ENCODE measurements at regions not wholly inside any gene's neighbourhood (a gene's known extent, or its start where the extent isn't known, plus 50 kb on each side); places are given as distances from the start of the nearest gene placed in this dataset.
"Not testable (repeated sequence)": the region's sequence is repeated elsewhere in the genome, so short reads cannot be mapped to it uniquely, and the experiment has no call there.

- no peak for DNase-seq
These were observed 1411.0 kb upstream of the WWC1 start for GRCh38 chr5:166880456-166880855.

- no peak for DNase-seq
These were observed 1409.6 kb upstream of the WWC1 start for GRCh38 chr5:166881802-166882201.

- DNase-seq, result no peak
These were observed 1408.4 kb upstream of the WWC1 start for GRCh38 chr5:166883016-166883415.

GRCh38 chr5:166898166-166898565 is 1393.3 kb upstream of the WWC1 start:
- no peak for DNase-seq

GRCh38 chr5:166899343-166899742 is 1392.1 kb upstream of the WWC1 start:
- DNase-seq, result no peak

- DNase-seq, result no peak
These were observed 1386.9 kb upstream of the WWC1 start for GRCh38 chr5:166904571-166904970.

GRCh38 chr5:166906991-166907713 is 1384.3 kb upstream of the WWC1 start:
- no peak for DNase-seq

GRCh38 chr5:166909040-166909439 is 1382.4 kb upstream of the WWC1 start:
- no peak for DNase-seq

- no peak for DNase-seq
These were observed 1381.5 kb upstream of the WWC1 start for GRCh38 chr5:166909926-166910325.

- DNase-seq, result no peak
These were observed 1380.5 kb upstream of the WWC1 start for GRCh38 chr5:166910995-166911394.

- no peak for DNase-seq
These were observed 1375.4 kb upstream of the WWC1 start for GRCh38 chr5:166916021-166916420.

GRCh38 chr5:166926138-166926537 is 1365.3 kb upstream of the WWC1 start:
- no peak for DNase-seq

GRCh38 chr5:166926806-166927475 is 1364.5 kb upstream of the WWC1 start:
- DNase-seq, result not testable (repeated sequence)

- DNase-seq, result no peak
These were observed 1355.1 kb upstream of the WWC1 start for GRCh38 chr5:166936351-166936750.

GRCh38 chr5:166938071-166938470 is 1353.4 kb upstream of the WWC1 start:
- no peak for DNase-seq

- DNase-seq, result no peak
These were observed 1348.5 kb upstream of the WWC1 start for GRCh38 chr5:166942948-166943347.

GRCh38 chr5:166947045-166947444 is 1344.4 kb upstream of the WWC1 start:
- no peak for DNase-seq

- DNase-seq, result no peak
These were observed 1342.8 kb upstream of the WWC1 start for GRCh38 chr5:166948679-166949078.

- DNase-seq, result no peak
These were observed 1339.4 kb upstream of the WWC1 start for GRCh38 chr5:166952048-166952447.

- no peak for DNase-seq
These were observed 1333.7 kb upstream of the WWC1 start for GRCh38 chr5:166957782-166958181.

- DNase-seq, result no peak
These were observed 1331.7 kb upstream of the WWC1 start for GRCh38 chr5:166959766-166960165.

GRCh38 chr5:166961028-166961427 is 1330.4 kb upstream of the WWC1 start:
- no peak for DNase-seq

- DNase-seq, result no peak
These were observed 1329.5 kb upstream of the WWC1 start for GRCh38 chr5:166961913-166962312.

- no peak for DNase-seq
These were observed 1329.0 kb upstream of the WWC1 start for GRCh38 chr5:166962461-166962860.

- DNase-seq, result no peak
These were observed 1327.8 kb upstream of the WWC1 start for GRCh38 chr5:166963596-166963995.
